NB4 (cell line): ENCODE measurements at regions not wholly inside any gene's neighbourhood (a gene's known extent, or its start where the extent isn't known, plus 50 kb on each side); places are given as distances from the start of the nearest gene placed in this dataset.

Experiments used
- DNase-seq: peaks from one replicate; pipeline ENCODE4 v3.0.0; 2010; ENCODE audit warnings: low read depth
- H3K4me3 ChIP-seq: one replicate; pipeline ENCODE4 v1.5.1; 2011; ENCODE audit warnings: mild to moderate bottlenecking, low read depth, low read length, moderate library complexity
- CTCF ChIP-seq: IDR thresholded peaks from one replicate; pipeline ENCODE4 v1.5.1; 2012; ENCODE audit warnings: low read depth, low read length
- MAX ChIP-seq: IDR thresholded peaks from 2 replicates; pipeline ENCODE4 v1.6.1; 2011; ENCODE audit warnings: low read depth, low read length
- MYC ChIP-seq: IDR thresholded peaks from 2 replicates; pipeline ENCODE4 v1.6.1; 2011; ENCODE audit warnings: low read depth, low read length
- POLR2A ChIP-seq: IDR thresholded peaks from 2 replicates; pipeline ENCODE4 v1.6.1; 2011; ENCODE audit warnings: mild to moderate bottlenecking; ENCODE audit not compliant: insufficient read length; ENCODE audit errors: extremely low read depth

DNA sequence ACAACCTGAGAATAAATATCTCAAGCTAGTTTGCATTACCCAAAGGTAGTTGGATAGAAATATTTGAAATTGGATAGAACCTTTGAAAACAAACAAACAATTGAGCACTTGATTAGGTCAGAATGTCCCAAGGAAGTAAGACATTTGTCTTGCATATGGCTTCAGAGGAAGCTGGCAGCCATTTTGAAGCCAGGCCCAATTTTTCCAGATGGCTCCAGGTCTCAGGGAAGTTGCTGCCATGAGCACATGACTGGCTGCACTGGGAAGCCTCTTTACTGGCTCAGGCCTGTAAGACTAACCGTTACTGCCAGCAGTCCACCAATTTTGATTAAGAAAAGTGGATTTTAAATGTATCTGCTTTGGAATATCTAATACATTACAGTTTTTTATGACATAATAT is 448.9 kb upstream of the DPH6 start:
- H3K4me3 ChIP-seq: no peak overlapping the region
- no peak for DNase-seq
- TF ChIP-seq MAX (no peak), MYC (no peak), POLR2A (no peak), CTCF (no peak)

GRCh38 chr15:35998663-35999602 is 453.0 kb upstream of the DPH6 start:
- DNase-seq: no peak
- no peak overlapping the region for H3K4me3 ChIP-seq
- TF ChIP-seq POLR2A: no peak
- TF ChIP-seq MYC: no peak
- TF ChIP-seq MAX: no peak
- TF ChIP-seq CTCF: no peak

DNA sequence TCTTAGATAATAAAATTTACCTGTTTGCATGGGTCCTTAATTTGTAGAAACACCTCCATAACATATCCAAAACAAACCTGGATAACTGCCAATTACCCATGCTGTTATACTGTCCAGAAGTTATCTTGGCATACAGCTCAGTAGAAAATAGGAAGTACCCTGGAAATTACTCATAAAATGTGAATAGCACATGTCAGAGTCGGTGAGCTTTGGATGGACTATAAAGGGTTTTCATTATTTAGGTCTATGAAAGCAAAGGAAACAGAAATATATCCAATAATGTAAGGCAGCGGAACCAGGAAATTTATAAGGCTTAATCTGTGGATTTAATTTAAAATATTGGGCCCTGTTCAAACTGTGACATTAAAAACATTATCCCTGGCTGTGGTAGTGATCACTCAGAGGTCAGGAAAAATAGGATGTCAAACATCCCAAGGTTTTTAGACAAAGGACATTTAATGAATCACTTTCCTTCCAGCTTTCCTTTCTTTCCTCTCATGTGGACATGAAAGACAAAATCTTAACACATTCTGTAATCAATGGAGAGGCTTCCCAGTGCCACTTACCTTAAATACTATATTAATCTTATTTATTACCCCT is 459.0 kb upstream of the DPH6 start:
- no peak for TF ChIP-seq MAX
- no peak for TF ChIP-seq POLR2A
- no peak for TF ChIP-seq CTCF
- TF ChIP-seq MYC: no peak
- no peak overlapping the region for H3K4me3 ChIP-seq
- no peak for DNase-seq

- DNase-seq: no peak
- TF ChIP-seq POLR2A: no peak
- TF ChIP-seq MAX: no peak
- no peak for TF ChIP-seq CTCF
- TF ChIP-seq MYC: no peak
- no peak overlapping the region for H3K4me3 ChIP-seq
Measured at GRCh38 chr15:36005542-36005941, 459.6 kb upstream of the DPH6 start.

DNA sequence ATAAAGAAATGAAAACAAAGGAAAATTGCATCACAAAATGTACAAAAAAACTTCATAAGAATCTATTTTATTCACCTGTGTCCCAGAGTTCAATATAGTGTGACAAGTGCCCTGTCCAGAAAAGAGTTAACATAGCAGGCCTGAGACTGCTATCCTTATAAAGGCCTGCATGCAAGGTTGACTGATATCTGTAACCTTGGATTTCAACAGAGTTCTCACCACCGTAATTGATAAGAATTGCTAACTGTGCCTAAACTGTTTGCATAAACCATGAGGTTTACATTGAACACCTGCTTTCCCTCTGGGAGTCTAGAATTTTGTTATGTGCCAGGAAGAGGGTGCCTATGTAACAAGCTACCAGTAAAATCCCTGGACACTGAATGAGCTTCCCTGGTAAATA is 461.7 kb upstream of the DPH6 start:
- no peak for DNase-seq

More for the DNA sequence above, 461.7 kb upstream of the DPH6 start:
- no peak for TF ChIP-seq MAX
- TF ChIP-seq POLR2A: no peak
- no peak for TF ChIP-seq MYC
- TF ChIP-seq CTCF: no peak
- no peak overlapping the region for H3K4me3 ChIP-seq
